ENCODE measurements at regions not wholly inside any gene's neighbourhood (a gene's known extent, or its start where the extent isn't known, plus 50 kb on each side); places are given as distances from the start of the nearest gene placed in this dataset.
"Not testable (repeated sequence)": the region's sequence is repeated elsewhere in the genome, so short reads cannot be mapped to it uniquely, and the experiment has no call there.

- no peak for DNase-seq
Measured at GRCh38 chrX:3550871-3551270, 162.6 kb downstream of the PRKX start.

GRCh38 chrX:3550160-3550751 is 163.2 kb downstream of the PRKX start:
- DNase-seq, result no peak

- peak; percentile 25 for DNase-seq
Measured at GRCh38 chrX:3549411-3549911, 164.0 kb downstream of the PRKX start.

GRCh38 chrX:3548765-3549391 is 164.6 kb downstream of the PRKX start:
- peak; percentile 63 for DNase-seq

GRCh38 chrX:3545901-3546300 is 167.5 kb downstream of the PRKX start:
- no peak for DNase-seq

GRCh38 chrX:3541336-3541735 is 172.1 kb downstream of the PRKX start:
- DNase-seq, result no peak

GRCh38 chrX:3540105-3540504 is 173.3 kb downstream of the PRKX start:
- DNase-seq, result no peak

GRCh38 chrX:3532581-3533085 is 180.8 kb downstream of the PRKX start:
- no peak for DNase-seq

GRCh38 chrX:3531435-3531834 is 182.0 kb downstream of the PRKX start:
- not testable (repeated sequence) for DNase-seq

- no peak for DNase-seq
Measured at GRCh38 chrX:3529466-3530010, 183.1 kb upstream of the MXRA5 start.

- no peak for DNase-seq
Measured at GRCh38 chrX:3527811-3528210, 181.4 kb upstream of the MXRA5 start.

- no peak for DNase-seq
Measured at GRCh38 chrX:3527166-3527565, 180.7 kb upstream of the MXRA5 start.

- no peak for DNase-seq
Measured at GRCh38 chrX:3526731-3527130, 180.3 kb upstream of the MXRA5 start.

- no peak for DNase-seq
Measured at GRCh38 chrX:3526071-3526470, 179.6 kb upstream of the MXRA5 start.

GRCh38 chrX:3522101-3522650 is 175.7 kb upstream of the MXRA5 start:
- no peak for DNase-seq

- DNase-seq, result no peak
Measured at GRCh38 chrX:3521396-3521795, 174.9 kb upstream of the MXRA5 start.

- DNase-seq, result no peak
Measured at GRCh38 chrX:3520982-3521381, 174.5 kb upstream of the MXRA5 start.

- no peak for DNase-seq
Measured at GRCh38 chrX:3520458-3520857, 174.0 kb upstream of the MXRA5 start.

- not testable (repeated sequence) for DNase-seq
Measured at GRCh38 chrX:3519384-3519783, 172.9 kb upstream of the MXRA5 start.

GRCh38 chrX:3518870-3519269 is 172.4 kb upstream of the MXRA5 start:
- no peak for DNase-seq

- DNase-seq, result no peak
Measured at GRCh38 chrX:3516051-3516541, 169.6 kb upstream of the MXRA5 start.

- no peak for DNase-seq
Measured at GRCh38 chrX:3514996-3515395, 168.5 kb upstream of the MXRA5 start.

GRCh38 chrX:3512150-3512549 is 165.7 kb upstream of the MXRA5 start:
- DNase-seq, result peak; percentile 21

- no peak for DNase-seq
Measured at GRCh38 chrX:3509934-3510333, 163.5 kb upstream of the MXRA5 start.

Measured in NCI-H1092 treated with DMSO at 0.1 percent for 48 hours (cell line).